ENCODE measurements at regions not wholly inside any gene's neighbourhood (a gene's known extent, or its start where the extent isn't known, plus 50 kb on each side); places are given as distances from the start of the nearest gene placed in this dataset.

- DNase-seq (ENCODE audit: low read depth): no peak
- no peak overlapping the region for H3K4me3 ChIP-seq (ENCODE audit: low read depth, low read length)
- no peak for TF ChIP-seq CTCF (IDR thresholded peaks at IDR 0.05; ENCODE audit: control insufficient read depth, extremely low read depth, insufficient read depth)
Observed at GRCh38 chr20:22346716-22347115, 237.7 kb downstream of the FOXA2 start.

- no peak overlapping the region for H3K4me3 ChIP-seq (ENCODE audit: low read depth, low read length)
- TF ChIP-seq CTCF (IDR thresholded peaks at IDR 0.05; ENCODE audit: control insufficient read depth, extremely low read depth, insufficient read depth): no peak
- DNase-seq (ENCODE audit: low read depth): no peak
Observed at GRCh38 chr20:22343612-22344011, 240.8 kb downstream of the FOXA2 start.

GRCh38 chr20:22342410-22342809 lies 242.0 kb downstream of the FOXA2 start:
- TF ChIP-seq CTCF (IDR thresholded peaks at IDR 0.05; ENCODE audit: control insufficient read depth, extremely low read depth, insufficient read depth): no peak
- no peak overlapping the region for H3K4me3 ChIP-seq (ENCODE audit: low read depth, low read length)
- no peak for DNase-seq (ENCODE audit: low read depth)

GRCh38 chr20:22341508-22341907 lies 242.9 kb downstream of the FOXA2 start:
- DNase-seq (ENCODE audit: low read depth): no peak
- no peak for TF ChIP-seq CTCF (IDR thresholded peaks at IDR 0.05; ENCODE audit: control insufficient read depth, extremely low read depth, insufficient read depth)
- H3K4me3 ChIP-seq (ENCODE audit: low read depth, low read length): no peak overlapping the region

GRCh38 chr20:22339946-22340345 lies 244.4 kb downstream of the FOXA2 start:
- no peak overlapping the region for H3K4me3 ChIP-seq (ENCODE audit: low read depth, low read length)
- DNase-seq (ENCODE audit: low read depth): no peak
- TF ChIP-seq CTCF (IDR thresholded peaks at IDR 0.05; ENCODE audit: control insufficient read depth, extremely low read depth, insufficient read depth): no peak

- H3K4me3 ChIP-seq (ENCODE audit: low read depth, low read length): no peak overlapping the region
- peak; percentile 37 for DNase-seq (ENCODE audit: low read depth)
- TF ChIP-seq CTCF (IDR thresholded peaks at IDR 0.05; ENCODE audit: control insufficient read depth, extremely low read depth, insufficient read depth): peak; percentile 84
Observed at GRCh38 chr20:22339091-22339881, 245.1 kb downstream of the FOXA2 start.
